Natural killer cell (primary cell): ENCODE measurements at regions not wholly inside any gene's neighbourhood (a gene's known extent, or its start where the extent isn't known, plus 50 kb on each side); places are given as distances from the start of the nearest gene placed in this dataset.

Source experiments
- ATAC-seq, 3 donors: fragments of 150-1000 bp in 2 of 3; fragments of 200-7000 bp in 1 of 3; cut with Tn5 transposase; 1 replicate in 1 of 3; 2 replicates in 2 of 3; pipeline ENCODE4 v1.10.0; 2021; ENCODE audit warnings: mild to moderate bottlenecking in 2 of 3, moderate library complexity in 2 of 3
- DNase-seq, 2 donors: peaks; one replicate each; pipeline versions ENCODE4 v3.0.0 to v3.0.0-alpha.2; 2013 to 2021; ENCODE audit warnings: mixed read lengths in 1 of 2
- H3K27ac ChIP-seq: one replicate; pipeline ENCODE4 v1.5.1; 2013; ENCODE audit warnings: mild to moderate bottlenecking, low read length
- H3K27me3 ChIP-seq: one replicate; pipeline ENCODE4 v1.6.1; 2013; ENCODE audit warnings: low read length; ENCODE audit not compliant: control insufficient read depth, insufficient read depth
- H3K36me3 ChIP-seq: one replicate; pipeline ENCODE4 v1.6.1; 2013; ENCODE audit warnings: low read length; ENCODE audit not compliant: control insufficient read depth, insufficient read depth
- H3K4me1 ChIP-seq: one replicate; pipeline ENCODE4 v1.6.1; 2013; ENCODE audit warnings: low read length; ENCODE audit not compliant: control insufficient read depth, insufficient read depth
- H3K4me3 ChIP-seq: one replicate; pipeline ENCODE4 v1.5.1; 2013; ENCODE audit warnings: low read length
- H3K9me3 ChIP-seq: one replicate; pipeline ENCODE4 v1.6.1; 2013; ENCODE audit warnings: low read length; ENCODE audit not compliant: control insufficient read depth, insufficient read depth
- H3K27ac Mint-ChIP-seq, 2 donors: one replicate each; pipeline ENCODE4 v1.8.0; 2022; ENCODE audit warnings: mild to moderate bottlenecking in 2 of 2, mixed read lengths in 2 of 2, moderate library complexity in 1 of 2
- H3K27me3 Mint-ChIP-seq, 2 donors: one replicate each; pipeline ENCODE4 v1.8.0; 2022; ENCODE audit warnings: low read depth in 2 of 2, mixed read lengths in 2 of 2
- H3K36me3 Mint-ChIP-seq: one replicate; pipeline ENCODE4 v1.8.0; 2022; ENCODE audit warnings: mixed read lengths
- H3K4me1 Mint-ChIP-seq, 2 donors: one replicate each; pipeline ENCODE4 v1.8.0; 2022; ENCODE audit warnings: mixed read lengths in 2 of 2
- H3K4me3 Mint-ChIP-seq: one replicate; pipeline ENCODE4 v1.8.0; 2022; ENCODE audit warnings: mild to moderate bottlenecking, moderate library complexity, mixed read lengths
- H3K9me3 Mint-ChIP-seq, 2 donors: one replicate each; pipeline ENCODE4 v1.8.0; 2022; ENCODE audit warnings: mixed read lengths in 2 of 2
- WGBS: methylation state at CpG from one replicate; pipeline ENCODE4 v1.1.7; 2013; ENCODE audit warnings: missing lambda C conversion rate; ENCODE audit not compliant: insufficient coverage; 5-methylcytosine and 5-hydroxymethylcytosine counted together
- intact Hi-C: fragments of 100-400 bp; cut with micrococcal nuclease; formaldehyde crosslinking; loops from one replicate; pipeline ENCODE4 v1.14.2; 2022
- TF ChIP-seq, protein P1 (sequence below): fragments of 200-600 bp; IDR thresholded peaks from one replicate; pipeline ENCODE4 v1.8.0; 2022; ENCODE audit warnings: antibody characterized with exemption

DNA sequence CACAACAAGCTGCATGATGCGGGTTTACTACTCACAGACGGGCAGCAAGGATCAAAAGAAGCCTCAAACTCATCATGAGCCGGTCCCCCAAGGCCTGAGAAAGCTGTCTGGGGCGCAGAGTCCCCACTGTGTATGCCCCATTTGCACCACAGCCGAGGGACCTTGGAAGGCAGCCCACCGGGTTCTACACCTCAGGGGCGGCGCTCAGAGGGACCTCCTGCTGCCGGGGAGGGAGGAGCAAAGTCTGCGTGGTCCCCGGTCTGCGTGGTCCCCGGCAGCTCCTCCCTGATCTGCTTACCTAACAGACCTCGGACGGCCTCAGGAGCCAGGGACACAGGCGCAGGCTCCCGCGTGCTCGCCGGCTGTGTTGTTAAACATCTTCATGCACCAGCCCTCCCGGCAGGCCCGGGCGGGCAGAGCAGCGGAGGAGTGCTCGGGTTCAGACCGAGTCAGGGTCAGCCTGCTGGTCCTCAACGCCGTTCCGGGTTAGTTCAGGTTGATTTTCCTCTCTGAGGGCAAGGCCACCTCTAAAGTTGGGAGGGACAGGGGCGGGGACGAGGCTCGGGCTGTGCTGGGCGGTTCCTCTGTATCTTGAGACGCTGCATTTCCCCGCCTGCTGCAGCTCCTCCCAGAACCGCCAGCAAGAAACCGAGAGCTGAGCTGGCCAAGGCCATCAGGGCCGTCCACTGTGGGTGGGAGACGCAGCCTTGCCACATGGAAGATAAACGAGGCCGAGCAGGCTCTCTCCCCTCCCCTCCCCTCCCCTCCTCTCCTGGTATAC is 74.6 kb downstream of the MRPL36 start:
- H3K4me1 Mint-ChIP-seq: peaks cover 0 to 6% of the 10 kb centered on the region in 2 donors
- intact Hi-C loops: no loop called here
- no peaks in the 10 kb centered on the region for H3K4me1 ChIP-seq
- peaks cover 7 to 23% of the 10 kb centered on the region in 2 donors for H3K27me3 Mint-ChIP-seq
- WGBS: 42% methylated on average over 41 of the region's 41 CpGs
- peak in 1 of 3 donors; percentile 65 for ATAC-seq
- TF ChIP-seq, protein P1, sequence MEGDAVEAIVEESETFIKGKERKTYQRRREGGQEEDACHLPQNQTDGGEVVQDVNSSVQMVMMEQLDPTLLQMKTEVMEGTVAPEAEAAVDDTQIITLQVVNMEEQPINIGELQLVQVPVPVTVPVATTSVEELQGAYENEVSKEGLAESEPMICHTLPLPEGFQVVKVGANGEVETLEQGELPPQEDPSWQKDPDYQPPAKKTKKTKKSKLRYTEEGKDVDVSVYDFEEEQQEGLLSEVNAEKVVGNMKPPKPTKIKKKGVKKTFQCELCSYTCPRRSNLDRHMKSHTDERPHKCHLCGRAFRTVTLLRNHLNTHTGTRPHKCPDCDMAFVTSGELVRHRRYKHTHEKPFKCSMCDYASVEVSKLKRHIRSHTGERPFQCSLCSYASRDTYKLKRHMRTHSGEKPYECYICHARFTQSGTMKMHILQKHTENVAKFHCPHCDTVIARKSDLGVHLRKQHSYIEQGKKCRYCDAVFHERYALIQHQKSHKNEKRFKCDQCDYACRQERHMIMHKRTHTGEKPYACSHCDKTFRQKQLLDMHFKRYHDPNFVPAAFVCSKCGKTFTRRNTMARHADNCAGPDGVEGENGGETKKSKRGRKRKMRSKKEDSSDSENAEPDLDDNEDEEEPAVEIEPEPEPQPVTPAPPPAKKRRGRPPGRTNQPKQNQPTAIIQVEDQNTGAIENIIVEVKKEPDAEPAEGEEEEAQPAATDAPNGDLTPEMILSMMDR: no peak
- H3K27ac Mint-ChIP-seq: no peak overlapping the region
- H3K9me3 ChIP-seq: no peaks in the 10 kb centered on the region
- H3K27me3 ChIP-seq: no peaks in the 10 kb centered on the region
- DNase-seq: no peak
- H3K9me3 Mint-ChIP-seq: no peaks in the 10 kb centered on the region
- no peak overlapping the region for H3K4me3 ChIP-seq
- H3K27ac ChIP-seq: no peak overlapping the region
- H3K4me3 Mint-ChIP-seq: peak overlapping the region; percentile 63
- H3K36me3 Mint-ChIP-seq: no peaks in the 10 kb centered on the region
- no peaks in the 10 kb centered on the region for H3K36me3 ChIP-seq

DNA sequence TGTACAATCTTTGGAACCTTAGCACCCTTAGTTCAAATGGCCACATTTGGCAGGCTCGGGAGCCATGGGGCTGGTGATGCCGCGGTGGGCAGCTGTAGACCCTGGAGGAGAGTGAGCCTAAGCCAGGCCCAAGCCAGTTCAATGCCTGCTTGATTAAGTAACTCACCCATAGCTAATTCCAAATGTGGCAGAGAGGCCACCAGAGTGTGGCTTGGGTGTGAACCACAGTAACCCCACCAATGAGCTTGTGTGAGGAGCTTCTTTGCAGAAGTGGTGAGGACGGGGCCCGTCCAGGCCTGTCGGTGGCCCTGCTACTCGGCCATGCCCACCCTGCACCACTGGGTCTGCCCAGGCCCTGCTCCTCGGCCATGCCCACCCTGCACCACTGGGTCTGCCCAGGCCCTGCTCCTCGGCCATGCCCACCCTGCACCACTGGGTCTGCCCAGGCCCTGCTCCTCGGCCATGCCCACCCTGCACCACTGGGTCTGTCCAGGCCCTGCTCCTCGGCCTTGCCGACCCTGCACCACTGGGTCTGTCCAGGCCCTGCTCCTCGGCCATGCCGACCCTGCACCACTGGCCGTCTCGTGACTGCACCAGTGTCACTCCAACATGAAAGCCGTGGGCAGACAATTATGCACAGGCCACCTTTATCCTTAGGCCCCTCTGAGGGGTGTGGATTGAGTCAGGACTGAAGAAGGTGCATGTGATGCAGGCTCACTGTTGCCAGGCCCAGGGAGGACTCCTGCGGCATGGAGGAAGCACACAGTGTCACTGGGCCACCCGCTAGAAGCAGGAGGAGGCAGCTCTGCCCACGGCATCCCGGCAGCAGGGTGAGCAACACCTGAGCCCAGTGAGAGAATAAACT is 75.4 kb downstream of the MRPL36 start:
- DNase-seq: no peak
- WGBS: 84% methylated on average over 20 of the region's 21 CpGs
- no peak for ATAC-seq

DNA sequence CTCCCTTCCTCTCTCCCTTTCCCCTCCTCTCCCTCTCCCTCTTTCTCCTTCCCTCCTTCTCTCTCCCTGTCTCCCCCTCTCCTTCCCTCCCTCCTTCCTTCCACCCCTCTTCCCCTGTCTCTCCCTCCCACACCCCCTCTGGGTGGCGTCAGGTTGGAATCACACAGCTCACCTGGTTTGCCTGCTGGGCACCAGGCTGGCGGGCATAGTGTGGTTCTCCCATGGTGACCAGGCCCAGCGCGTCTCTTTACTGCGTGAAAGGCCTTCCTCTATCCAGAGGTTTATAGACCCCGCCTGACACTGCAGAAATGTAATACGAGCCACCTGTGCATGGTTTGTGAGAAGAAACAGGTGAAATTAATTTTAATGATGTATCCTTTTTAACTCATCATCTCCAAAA is 76.2 kb downstream of the MRPL36 start:
- WGBS: 93% methylated on average over 5 of the region's 7 CpGs
- Mint-ChIP-seq H3K4me3 (no peak overlapping the region), H3K36me3 (peaks cover 10% of the 10 kb centered on the region), H3K9me3 (peaks cover 2 to 7% of the 10 kb centered on the region in 2 donors), H3K27me3 (peaks cover 7 to 23% of the 10 kb centered on the region in 2 donors), H3K27ac (no peak overlapping the region), H3K4me1 (peaks cover 0 to 6% of the 10 kb centered on the region in 2 donors)
- no peak for ATAC-seq
- no peaks in the 10 kb centered on the region for H3K36me3 ChIP-seq
- no peak for DNase-seq
- TF ChIP-seq, protein P1: no peak
- H3K4me1 ChIP-seq: no peaks in the 10 kb centered on the region
- intact Hi-C loops: no loop called here
- no peaks in the 10 kb centered on the region for H3K27me3 ChIP-seq
- H3K9me3 ChIP-seq: no peaks in the 10 kb centered on the region
- H3K27ac ChIP-seq: no peak overlapping the region
- no peak overlapping the region for H3K4me3 ChIP-seq

More for the DNA sequence above, 75.4 kb downstream of the MRPL36 start:
- peaks cover 0 to 6% of the 10 kb centered on the region in 2 donors for H3K4me1 Mint-ChIP-seq
- peak overlapping the region; percentile 63 for H3K4me3 Mint-ChIP-seq
- no peaks in the 10 kb centered on the region for H3K4me1 ChIP-seq
- no peaks in the 10 kb centered on the region for H3K27me3 ChIP-seq
- TF ChIP-seq, protein P1: no peak
- peaks cover 7 to 23% of the 10 kb centered on the region in 2 donors for H3K27me3 Mint-ChIP-seq
- H3K27ac Mint-ChIP-seq: no peak overlapping the region
- H3K27ac ChIP-seq: no peak overlapping the region
- H3K9me3 Mint-ChIP-seq: peaks cover 2 to 4% of the 10 kb centered on the region in 2 donors
- peaks cover 4% of the 10 kb centered on the region for H3K36me3 Mint-ChIP-seq
- H3K9me3 ChIP-seq: no peaks in the 10 kb centered on the region
- H3K36me3 ChIP-seq: no peaks in the 10 kb centered on the region
- no peak overlapping the region for H3K4me3 ChIP-seq
- intact Hi-C loops: no loop called here
